ENCODE measurements at regions not wholly inside any gene's neighbourhood (a gene's known extent, or its start where the extent isn't known, plus 50 kb on each side); places are given as distances from the start of the nearest gene placed in this dataset.
A peak's percentile ranks its signal among the peaks of the same experiment; 100 is the strongest.

GRCh38 chr10:31147210-31147608 is 115.5 kb upstream of the ZNF438 start:
- no peaks in the 10 kb centered on the region for H3K36me3 Mint-ChIP-seq (ENCODE audit: low read depth)
- peak overlapping the region; percentile 44 for H3K4me3 Mint-ChIP-seq
- H3K27me3 Mint-ChIP-seq, result peaks cover 3% of the 10 kb centered on the region
- H3K4me1 Mint-ChIP-seq (ENCODE audit: low read depth), result peaks cover 20% of the 10 kb centered on the region
- H3K9me3 Mint-ChIP-seq, result no peaks in the 10 kb centered on the region
- H3K27ac Mint-ChIP-seq, result peak overlapping the region; percentile 68

DNA sequence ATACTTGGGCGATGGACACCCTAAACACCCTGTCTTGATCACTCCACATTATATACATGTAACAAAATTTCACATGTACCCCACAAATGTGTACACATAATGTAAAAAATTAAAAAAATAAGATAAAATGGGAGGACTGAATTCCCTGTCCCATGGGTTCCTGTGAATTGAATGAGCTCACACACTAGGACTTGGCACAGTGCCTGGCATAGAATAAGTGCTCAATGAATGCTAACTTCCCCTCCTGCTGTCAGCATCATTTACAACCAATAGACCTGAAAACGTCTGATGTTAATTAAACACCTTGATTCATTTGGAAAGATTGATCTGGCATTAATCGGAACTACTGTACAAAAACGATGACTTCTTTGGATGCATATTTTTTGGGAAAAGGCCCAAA is 117.3 kb upstream of the ZNF438 start:
- Mint-ChIP-seq H3K27me3 (peaks cover 3% of the 10 kb centered on the region), H3K27ac (no peak overlapping the region), H3K4me1 (ENCODE audit: low read depth) (peaks cover 20% of the 10 kb centered on the region), H3K4me3 (no peak overlapping the region), H3K9me3 (no peaks in the 10 kb centered on the region), H3K36me3 (ENCODE audit: low read depth) (no peaks in the 10 kb centered on the region)

GRCh38 chr10:31149835-31150512 is 118.3 kb upstream of the ZNF438 start:
- peaks cover 20% of the 10 kb centered on the region for H3K4me1 Mint-ChIP-seq (ENCODE audit: low read depth)
- H3K36me3 Mint-ChIP-seq (ENCODE audit: low read depth), result no peaks in the 10 kb centered on the region
- H3K27me3 Mint-ChIP-seq, result peaks cover 3% of the 10 kb centered on the region
- no peak overlapping the region for H3K4me3 Mint-ChIP-seq
- no peak overlapping the region for H3K27ac Mint-ChIP-seq
- no peaks in the 10 kb centered on the region for H3K9me3 Mint-ChIP-seq

DNA sequence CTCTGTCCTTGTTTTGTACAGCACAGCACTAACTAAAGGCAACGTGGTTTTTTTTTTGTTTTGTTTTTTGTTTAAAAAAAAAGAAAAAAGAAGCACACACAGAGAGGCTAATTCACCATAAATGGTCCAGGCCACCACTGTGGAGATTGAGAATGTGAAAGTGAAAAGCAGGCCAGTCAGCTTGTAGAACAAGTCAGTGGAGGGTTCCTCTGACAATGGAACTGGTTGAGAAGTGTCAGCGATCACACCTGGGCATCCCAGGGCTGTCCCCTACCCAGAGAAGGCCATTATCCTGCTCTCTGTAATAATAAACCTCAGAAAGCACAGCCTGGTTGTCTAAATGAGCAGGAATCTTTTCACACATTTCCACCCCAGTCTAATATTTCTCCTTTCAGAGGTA is 119.6 kb upstream of the ZNF438 start:
- H3K4me1 Mint-ChIP-seq (ENCODE audit: low read depth), result peaks cover 14% of the 10 kb centered on the region
- H3K4me3 Mint-ChIP-seq, result no peak overlapping the region
- peaks cover under 1% of the 10 kb centered on the region for H3K27me3 Mint-ChIP-seq
- H3K9me3 Mint-ChIP-seq, result no peaks in the 10 kb centered on the region
- no peaks in the 10 kb centered on the region for H3K36me3 Mint-ChIP-seq (ENCODE audit: low read depth)
- no peak overlapping the region for H3K27ac Mint-ChIP-seq

DNA sequence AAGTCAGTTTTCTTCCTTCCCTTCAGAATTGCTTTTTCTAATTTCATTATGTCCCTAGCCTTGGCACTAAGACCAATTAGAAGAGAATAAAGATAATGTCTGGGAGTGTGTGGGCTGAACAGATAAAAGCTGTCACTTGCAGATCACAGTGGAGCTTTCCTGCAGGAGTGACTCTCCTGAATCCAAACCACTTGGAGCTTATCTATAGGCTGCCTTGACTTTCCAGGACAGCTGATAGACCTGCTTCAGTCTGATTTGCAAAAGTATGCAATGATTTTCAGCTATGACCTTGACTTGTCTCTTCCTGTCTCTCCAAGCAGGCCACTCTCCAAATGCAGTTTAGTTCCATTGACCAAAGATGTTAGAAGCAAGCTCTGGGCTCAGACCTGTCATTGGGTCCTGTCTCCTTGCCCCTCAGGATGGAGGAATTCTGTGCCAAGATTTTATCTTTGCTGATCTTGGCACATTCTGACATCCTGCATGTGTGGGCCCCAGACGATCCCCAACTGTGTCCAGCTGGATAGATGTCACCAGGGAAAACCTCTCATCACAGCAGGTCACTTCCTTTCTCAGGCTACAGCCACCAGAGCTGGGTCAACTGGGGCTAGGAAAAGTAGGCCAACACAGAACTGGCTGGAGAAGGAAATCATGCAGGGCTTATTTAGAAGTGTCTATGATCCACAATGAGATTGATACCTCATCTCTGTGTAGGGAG is 120.9 kb upstream of the ZNF438 start:
- Mint-ChIP-seq H3K27me3 (no peaks in the 10 kb centered on the region), H3K27ac (no peak overlapping the region)

GRCh38 chr10:31153161-31153560 is 121.5 kb upstream of the ZNF438 start:
- H3K9me3 Mint-ChIP-seq, result no peaks in the 10 kb centered on the region
- no peak overlapping the region for H3K27ac Mint-ChIP-seq
- no peaks in the 10 kb centered on the region for H3K36me3 Mint-ChIP-seq (ENCODE audit: low read depth)
- H3K27me3 Mint-ChIP-seq, result no peaks in the 10 kb centered on the region
- H3K4me3 Mint-ChIP-seq, result no peak overlapping the region
- no peaks in the 10 kb centered on the region for H3K4me1 Mint-ChIP-seq (ENCODE audit: low read depth)

More for the DNA sequence above, 120.9 kb upstream of the ZNF438 start:
- Mint-ChIP-seq H3K4me1 (ENCODE audit: low read depth) (peaks cover 2% of the 10 kb centered on the region), H3K4me3 (no peak overlapping the region), H3K36me3 (ENCODE audit: low read depth) (no peaks in the 10 kb centered on the region), H3K9me3 (no peaks in the 10 kb centered on the region)

- Mint-ChIP-seq H3K4me1 (ENCODE audit: low read depth) (no peaks in the 10 kb centered on the region), H3K27me3 (no peaks in the 10 kb centered on the region), H3K36me3 (ENCODE audit: low read depth) (no peaks in the 10 kb centered on the region), H3K9me3 (no peaks in the 10 kb centered on the region), H3K4me3 (no peak overlapping the region), H3K27ac (no peak overlapping the region)
Observed at GRCh38 chr10:31153692-31154091, 122.0 kb upstream of the ZNF438 start.

- no peaks in the 10 kb centered on the region for H3K27me3 Mint-ChIP-seq
- H3K9me3 Mint-ChIP-seq, result no peaks in the 10 kb centered on the region
- no peaks in the 10 kb centered on the region for H3K36me3 Mint-ChIP-seq (ENCODE audit: low read depth)
- H3K27ac Mint-ChIP-seq, result no peak overlapping the region
- H3K4me3 Mint-ChIP-seq, result no peak overlapping the region
- no peaks in the 10 kb centered on the region for H3K4me1 Mint-ChIP-seq (ENCODE audit: low read depth)
Observed at GRCh38 chr10:31154996-31155395, 123.3 kb upstream of the ZNF438 start.

DNA sequence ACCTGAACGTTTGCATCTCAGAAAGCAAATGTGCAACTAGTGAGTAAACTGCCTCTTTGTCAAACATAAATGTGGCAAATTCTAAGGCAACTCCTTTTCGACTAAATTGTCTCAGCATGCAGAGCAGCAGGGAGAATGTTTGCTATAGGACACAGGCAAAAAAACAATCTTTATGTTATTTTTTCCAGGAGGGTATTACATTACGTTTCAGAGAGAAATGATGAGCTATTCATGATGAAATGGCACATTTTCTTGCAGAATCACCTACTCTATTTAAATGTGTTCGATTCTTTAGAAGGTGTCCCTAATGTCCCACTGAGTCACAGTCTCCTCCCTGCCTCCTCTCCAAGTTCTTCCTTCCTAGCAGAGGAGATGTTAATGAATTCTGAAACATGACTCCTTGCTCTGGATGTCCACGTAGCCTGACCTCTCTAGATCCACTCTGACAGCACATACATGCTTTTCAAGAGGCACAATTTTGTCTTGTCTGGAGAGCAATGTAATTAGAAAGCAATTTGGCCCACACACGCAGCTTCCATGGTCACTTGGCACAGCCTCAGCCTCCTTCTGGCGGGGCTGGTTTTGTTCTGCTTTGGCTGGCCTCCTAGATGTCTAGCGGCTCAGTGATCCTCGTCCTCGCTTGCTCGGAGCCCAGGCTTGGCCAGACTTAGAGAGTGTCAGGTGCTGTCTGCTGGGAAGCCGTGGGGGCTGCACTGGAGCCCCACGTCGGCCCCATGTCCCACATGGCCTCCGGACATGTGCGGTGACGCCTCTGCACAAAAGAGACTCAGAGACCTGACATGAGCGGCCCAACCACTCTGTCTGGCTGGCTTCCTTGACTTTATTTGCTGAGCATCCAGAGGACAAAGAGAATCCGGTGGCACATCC is 125.7 kb upstream of the ZNF438 start:
- Mint-ChIP-seq H3K4me1 (ENCODE audit: low read depth) (no peaks in the 10 kb centered on the region), H3K4me3 (no peak overlapping the region), H3K9me3 (peaks cover 11% of the 10 kb centered on the region), H3K27me3 (no peaks in the 10 kb centered on the region), H3K36me3 (ENCODE audit: low read depth) (no peaks in the 10 kb centered on the region), H3K27ac (no peak overlapping the region)

- Mint-ChIP-seq H3K4me1 (ENCODE audit: low read depth) (no peaks in the 10 kb centered on the region), H3K36me3 (ENCODE audit: low read depth) (no peaks in the 10 kb centered on the region), H3K9me3 (peaks cover 11% of the 10 kb centered on the region), H3K27me3 (no peaks in the 10 kb centered on the region), H3K4me3 (no peak overlapping the region), H3K27ac (no peak overlapping the region)
Observed at GRCh38 chr10:31158011-31158658, 126.5 kb upstream of the ZNF438 start.

DNA sequence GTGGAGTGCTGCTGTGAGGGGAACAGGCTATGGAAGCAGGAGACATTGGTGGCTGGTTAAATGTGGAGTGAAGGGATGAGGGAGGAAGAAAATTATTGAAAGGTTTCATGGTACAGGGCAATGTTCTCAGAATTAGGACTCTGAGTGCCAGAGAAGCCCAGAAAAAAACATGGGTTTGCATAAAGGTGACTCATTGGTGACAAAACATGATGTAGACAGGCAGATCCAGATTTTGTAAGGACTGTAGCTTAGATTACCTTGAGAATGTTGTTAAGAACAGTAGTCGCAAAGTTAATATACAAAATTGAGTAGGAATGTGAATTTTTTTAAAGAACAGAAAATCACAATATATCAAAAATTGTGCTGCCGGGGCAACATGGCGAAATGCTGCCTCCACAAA is 134.9 kb upstream of the ZNF438 start:
- Mint-ChIP-seq H3K4me1 (ENCODE audit: low read depth) (no peaks in the 10 kb centered on the region), H3K27me3 (peaks cover 11% of the 10 kb centered on the region), H3K27ac (no peak overlapping the region), H3K36me3 (ENCODE audit: low read depth) (no peaks in the 10 kb centered on the region), H3K9me3 (peaks cover 18% of the 10 kb centered on the region), H3K4me3 (no peak overlapping the region)

DNA sequence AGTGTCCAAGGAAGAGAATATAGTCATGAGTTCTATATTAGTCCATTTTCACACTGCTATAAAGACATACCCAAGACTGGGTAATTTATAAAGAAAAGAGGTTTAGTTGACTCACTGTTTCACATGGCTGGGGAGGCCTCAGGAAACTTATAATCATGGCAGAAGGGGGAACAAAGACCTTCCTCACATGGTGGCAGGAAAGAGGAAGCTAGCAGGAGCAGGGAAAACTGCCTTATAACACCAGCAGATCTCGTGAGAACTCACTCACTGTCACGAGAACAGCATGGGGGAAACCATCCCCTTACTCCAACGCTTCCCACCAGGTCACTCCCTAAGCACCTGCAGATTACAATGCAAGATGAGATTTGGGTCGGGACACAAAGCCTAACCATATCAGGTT is 139.0 kb upstream of the ZNF438 start:
- Mint-ChIP-seq H3K4me1 (ENCODE audit: low read depth) (no peaks in the 10 kb centered on the region), H3K27ac (no peak overlapping the region), H3K4me3 (no peak overlapping the region), H3K36me3 (ENCODE audit: low read depth) (peaks cover 4% of the 10 kb centered on the region), H3K9me3 (peaks cover 32% of the 10 kb centered on the region), H3K27me3 (peaks cover 23% of the 10 kb centered on the region)

DNA sequence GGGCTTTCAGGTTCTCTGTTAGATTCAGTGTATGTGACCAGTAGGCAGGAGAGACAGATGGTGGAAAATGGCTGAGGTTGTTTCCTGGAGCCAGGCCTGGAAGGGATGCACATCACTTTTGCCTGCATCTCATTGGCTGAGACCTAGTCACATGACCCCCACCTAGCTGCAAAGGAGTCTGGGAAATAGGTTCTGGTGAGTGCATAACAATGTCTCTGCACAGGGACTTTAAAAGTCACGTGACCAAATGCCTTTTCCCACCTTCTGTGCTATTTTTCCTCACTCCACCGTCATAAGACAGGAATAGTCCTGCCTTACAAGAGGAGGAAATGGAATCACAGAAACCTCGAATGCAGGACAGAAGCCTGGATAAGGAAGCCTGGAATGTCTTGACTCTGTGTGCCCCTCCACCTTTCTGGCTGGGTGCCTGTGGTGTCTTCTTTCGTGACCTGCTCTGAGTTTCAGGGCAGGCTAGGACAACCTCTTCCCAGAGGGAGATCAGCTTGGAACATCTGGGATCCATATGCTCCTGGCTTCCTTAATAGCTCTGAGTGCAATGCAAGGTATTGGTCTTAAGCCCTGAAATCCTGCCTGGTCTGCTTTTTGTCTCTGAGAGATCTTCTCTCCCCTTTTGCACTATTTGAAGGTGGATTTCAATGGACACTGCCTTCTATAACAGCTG is 139.9 kb upstream of the ZNF438 start:
- Mint-ChIP-seq H3K27ac (no peak overlapping the region), H3K4me1 (ENCODE audit: low read depth) (no peaks in the 10 kb centered on the region), H3K36me3 (ENCODE audit: low read depth) (peaks cover 4% of the 10 kb centered on the region), H3K9me3 (peaks cover 30% of the 10 kb centered on the region), H3K4me3 (no peak overlapping the region), H3K27me3 (peaks cover 24% of the 10 kb centered on the region)

- Mint-ChIP-seq H3K27me3 (peaks cover 16% of the 10 kb centered on the region), H3K36me3 (ENCODE audit: low read depth) (peaks cover 4% of the 10 kb centered on the region), H3K27ac (no peak overlapping the region), H3K4me1 (ENCODE audit: low read depth) (no peaks in the 10 kb centered on the region), H3K9me3 (peaks cover 28% of the 10 kb centered on the region), H3K4me3 (no peak overlapping the region)
Observed at GRCh38 chr10:31172925-31173324, 141.3 kb upstream of the ZNF438 start.
